ENCODE measurements at regions not wholly inside any gene's neighbourhood (a gene's known extent, or its start where the extent isn't known, plus 50 kb on each side); places are given as distances from the start of the nearest gene placed in this dataset.

DNA sequence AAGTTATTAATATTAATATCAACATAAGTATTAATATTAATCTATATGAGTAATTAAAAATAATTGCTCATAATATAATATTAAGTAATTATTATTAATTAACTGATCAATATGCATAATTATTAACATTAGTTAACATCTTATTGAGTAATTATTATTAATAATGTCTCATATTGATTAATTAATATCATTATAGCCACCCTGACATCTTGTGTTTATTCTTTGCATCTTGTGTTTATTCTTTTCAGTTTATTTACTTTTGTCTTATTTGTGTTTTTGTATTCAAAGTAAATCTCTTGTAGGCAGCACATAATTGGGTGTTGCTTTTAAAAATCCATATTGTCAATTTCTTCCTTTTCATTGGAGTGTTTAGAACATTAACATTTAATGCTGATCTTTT, 56.6 kb downstream of the MYEOV start:
- no peak for TF ChIP-seq TAF7 (optimal IDR thresholded peaks at IDR 0.05; ENCODE audit: borderline replicate concordance, low read depth, low read length)
- TF ChIP-seq NRF1 (IDR thresholded peaks at IDR 0.05; ENCODE audit: low read depth, low read length) = no peak
- TF ChIP-seq, protein P1, sequence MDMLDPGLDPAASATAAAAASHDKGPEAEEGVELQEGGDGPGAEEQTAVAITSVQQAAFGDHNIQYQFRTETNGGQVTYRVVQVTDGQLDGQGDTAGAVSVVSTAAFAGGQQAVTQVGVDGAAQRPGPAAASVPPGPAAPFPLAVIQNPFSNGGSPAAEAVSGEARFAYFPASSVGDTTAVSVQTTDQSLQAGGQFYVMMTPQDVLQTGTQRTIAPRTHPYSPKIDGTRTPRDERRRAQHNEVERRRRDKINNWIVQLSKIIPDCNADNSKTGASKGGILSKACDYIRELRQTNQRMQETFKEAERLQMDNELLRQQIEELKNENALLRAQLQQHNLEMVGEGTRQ (IDR thresholded peaks at IDR 0.05; ENCODE audit: low read length) = no peak
- TF ChIP-seq POLR2A (IDR thresholded peaks at IDR 0.05; ENCODE audit: control extremely low read depth in 1 of 2, low read depth in 2 of 2, low read length in 2 of 2) = no peak
- TF ChIP-seq ZNF274 (IDR thresholded peaks at IDR 0.05; ENCODE audit: borderline replicate concordance, extremely low read depth, low read length) = no peak
- TF ChIP-seq, protein P2, sequence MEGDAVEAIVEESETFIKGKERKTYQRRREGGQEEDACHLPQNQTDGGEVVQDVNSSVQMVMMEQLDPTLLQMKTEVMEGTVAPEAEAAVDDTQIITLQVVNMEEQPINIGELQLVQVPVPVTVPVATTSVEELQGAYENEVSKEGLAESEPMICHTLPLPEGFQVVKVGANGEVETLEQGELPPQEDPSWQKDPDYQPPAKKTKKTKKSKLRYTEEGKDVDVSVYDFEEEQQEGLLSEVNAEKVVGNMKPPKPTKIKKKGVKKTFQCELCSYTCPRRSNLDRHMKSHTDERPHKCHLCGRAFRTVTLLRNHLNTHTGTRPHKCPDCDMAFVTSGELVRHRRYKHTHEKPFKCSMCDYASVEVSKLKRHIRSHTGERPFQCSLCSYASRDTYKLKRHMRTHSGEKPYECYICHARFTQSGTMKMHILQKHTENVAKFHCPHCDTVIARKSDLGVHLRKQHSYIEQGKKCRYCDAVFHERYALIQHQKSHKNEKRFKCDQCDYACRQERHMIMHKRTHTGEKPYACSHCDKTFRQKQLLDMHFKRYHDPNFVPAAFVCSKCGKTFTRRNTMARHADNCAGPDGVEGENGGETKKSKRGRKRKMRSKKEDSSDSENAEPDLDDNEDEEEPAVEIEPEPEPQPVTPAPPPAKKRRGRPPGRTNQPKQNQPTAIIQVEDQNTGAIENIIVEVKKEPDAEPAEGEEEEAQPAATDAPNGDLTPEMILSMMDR (IDR thresholded peaks at IDR 0.05; ENCODE audit: control extremely low read depth in 1 of 3, insufficient read depth in 1 of 3, low read depth in 1 of 3, low read length in 3 of 3) = no peak
- TF ChIP-seq FOSL1 (IDR thresholded peaks at IDR 0.05; ENCODE audit: insufficient read depth, low read depth, low read length) = no peak

All from H1 (cell line).